ENCODE measurements at regions not wholly inside any gene's neighbourhood (a gene's known extent, or its start where the extent isn't known, plus 50 kb on each side); places are given as distances from the start of the nearest gene placed in this dataset.

- Histone ChIP-seq H4K20me1 (ENCODE audit: insufficient read depth) (no peaks in the 10 kb centered on the region), H3K27ac (no peak overlapping the region), H3K27me3 (ENCODE audit: insufficient read depth, low read depth) (no peaks in the 10 kb centered on the region), H3K36me3 (ENCODE audit: insufficient read depth) (no peaks in the 10 kb centered on the region), H3K4me1 (ENCODE audit: low read depth, poor library complexity, severe bottlenecking) (no peaks in the 10 kb centered on the region), H2AFZ (ENCODE audit: low read depth) (no peak overlapping the region), H3K9ac (no peak overlapping the region), H3K4me3 (IDR thresholded peaks at IDR 0.05; ENCODE audit: insufficient read depth, low read depth, low read length) (no peak overlapping the region), H3K4me2 (no peak overlapping the region), H3K79me2 (ENCODE audit: insufficient read depth, low read depth) (no peaks in the 10 kb centered on the region)
- TF ChIP-seq CTCF (conservative IDR thresholded peaks at IDR 0.05; ENCODE audit: low read depth, low read length), result no peak
These were observed 758.6 kb upstream of the ZWINT start for GRCh38 chr10:57119684-57120083.

GRCh38 chr10:57113545-57113944 lies 752.5 kb upstream of the ZWINT start:
- Histone ChIP-seq H3K4me1 (ENCODE audit: low read depth, poor library complexity, severe bottlenecking) (no peaks in the 10 kb centered on the region), H3K79me2 (ENCODE audit: insufficient read depth, low read depth) (no peaks in the 10 kb centered on the region), H3K9ac (no peak overlapping the region), H3K4me2 (no peak overlapping the region), H3K27me3 (ENCODE audit: insufficient read depth, low read depth) (no peaks in the 10 kb centered on the region), H3K4me3 (IDR thresholded peaks at IDR 0.05; ENCODE audit: insufficient read depth, low read depth, low read length) (no peak overlapping the region), H2AFZ (ENCODE audit: low read depth) (no peak overlapping the region), H3K27ac (no peak overlapping the region), H3K36me3 (ENCODE audit: insufficient read depth) (no peaks in the 10 kb centered on the region), H4K20me1 (ENCODE audit: insufficient read depth) (no peaks in the 10 kb centered on the region)
- no peak for TF ChIP-seq CTCF (conservative IDR thresholded peaks at IDR 0.05; ENCODE audit: low read depth, low read length)

DNA sequence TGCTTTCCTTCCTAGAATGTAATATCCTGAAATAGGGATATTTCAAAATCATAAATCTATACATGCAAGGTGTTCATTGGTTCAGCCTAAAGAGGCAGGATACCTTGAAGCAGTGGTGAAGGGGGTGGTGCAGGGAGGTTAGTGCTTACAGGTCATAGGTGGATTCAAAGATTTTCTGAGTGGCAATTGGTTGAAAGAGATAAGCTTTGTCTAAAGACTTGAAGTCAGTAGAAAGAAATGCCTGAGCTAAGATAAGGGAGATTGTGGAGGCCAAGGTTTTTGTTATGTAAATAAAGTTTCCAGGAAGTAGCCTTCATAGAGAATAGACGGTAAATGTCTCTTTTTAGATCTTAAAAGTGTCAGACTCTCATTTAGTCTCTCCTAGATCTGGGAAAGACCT lies 741.2 kb upstream of the ZWINT start:
- TF ChIP-seq CTCF (conservative IDR thresholded peaks at IDR 0.05; ENCODE audit: low read depth, low read length), result no peak
- no peaks in the 10 kb centered on the region for H3K36me3 ChIP-seq (ENCODE audit: insufficient read depth)
- no peaks in the 10 kb centered on the region for H3K79me2 ChIP-seq (ENCODE audit: insufficient read depth, low read depth)
- no peak overlapping the region for H2AFZ ChIP-seq (ENCODE audit: low read depth)
- H3K4me2 ChIP-seq, result no peak overlapping the region
- H3K27ac ChIP-seq, result no peak overlapping the region
- peaks cover 31% of the 10 kb centered on the region for H3K4me1 ChIP-seq (ENCODE audit: low read depth, poor library complexity, severe bottlenecking)
- no peaks in the 10 kb centered on the region for H3K27me3 ChIP-seq (ENCODE audit: insufficient read depth, low read depth)
- H4K20me1 ChIP-seq (ENCODE audit: insufficient read depth), result no peaks in the 10 kb centered on the region
- no peak overlapping the region for H3K9ac ChIP-seq
- no peak overlapping the region for H3K4me3 ChIP-seq (IDR thresholded peaks at IDR 0.05; ENCODE audit: insufficient read depth, low read depth, low read length)

GRCh38 chr10:57098146-57098545 lies 737.1 kb upstream of the ZWINT start:
- no peaks in the 10 kb centered on the region for H3K27me3 ChIP-seq (ENCODE audit: insufficient read depth, low read depth)
- H3K4me3 ChIP-seq (IDR thresholded peaks at IDR 0.05; ENCODE audit: insufficient read depth, low read depth, low read length), result no peak overlapping the region
- H3K4me2 ChIP-seq, result peak overlapping the region; percentile 49
- H4K20me1 ChIP-seq (ENCODE audit: insufficient read depth), result no peaks in the 10 kb centered on the region
- H3K4me1 ChIP-seq (ENCODE audit: low read depth, poor library complexity, severe bottlenecking), result peaks cover 39% of the 10 kb centered on the region
- no peaks in the 10 kb centered on the region for H3K79me2 ChIP-seq (ENCODE audit: insufficient read depth, low read depth)
- H3K9ac ChIP-seq, result peak overlapping the region; percentile 18; the same call in 1 of the 2 replicates
- no peaks in the 10 kb centered on the region for H3K36me3 ChIP-seq (ENCODE audit: insufficient read depth)
- peak overlapping the region; percentile 67 for H3K27ac ChIP-seq
- no peak for TF ChIP-seq CTCF (conservative IDR thresholded peaks at IDR 0.05; ENCODE audit: low read depth, low read length)
- H2AFZ ChIP-seq (ENCODE audit: low read depth), result peak overlapping the region; percentile 55

Data from KMS-11 (cell line).